ENCODE measurements at regions not wholly inside any gene's neighbourhood (a gene's known extent, or its start where the extent isn't known, plus 50 kb on each side); places are given as distances from the start of the nearest gene placed in this dataset.

DNA sequence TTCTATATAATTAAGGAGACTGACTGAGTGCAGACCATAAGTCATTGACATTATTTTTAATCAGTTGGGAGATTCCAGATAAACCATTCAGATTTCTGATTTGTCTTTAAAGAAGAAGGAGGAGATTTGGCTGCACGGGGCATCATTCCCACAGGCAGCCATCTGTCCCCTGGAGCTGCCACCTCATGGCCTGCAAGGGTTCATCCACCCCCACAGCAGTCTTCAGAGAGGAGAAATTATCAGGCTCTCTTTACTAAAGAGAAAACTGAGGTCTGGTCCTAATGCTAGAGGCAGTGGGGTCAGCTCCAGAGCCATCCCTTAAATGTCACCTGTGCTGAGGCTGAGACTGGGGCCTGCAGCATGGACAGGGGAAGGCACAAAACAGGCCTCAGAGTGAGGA lies 501.3 kb upstream of the SULF2 start:
- no peaks in the 10 kb centered on the region for H3K36me3 Mint-ChIP-seq (ENCODE audit: low read depth)
- no peak overlapping the region for H3K4me3 Mint-ChIP-seq
- H3K9me3 Mint-ChIP-seq, result no peaks in the 10 kb centered on the region
- no peaks in the 10 kb centered on the region for H3K27me3 Mint-ChIP-seq (ENCODE audit: low read depth)
- H3K4me1 Mint-ChIP-seq (ENCODE audit: low read depth), result no peaks in the 10 kb centered on the region
- no peak overlapping the region for H3K27ac Mint-ChIP-seq

GRCh38 chr20:48285656-48286055 lies 500.4 kb upstream of the SULF2 start:
- no peaks in the 10 kb centered on the region for H3K27me3 Mint-ChIP-seq (ENCODE audit: low read depth)
- H3K27ac Mint-ChIP-seq, result no peak overlapping the region
- H3K9me3 Mint-ChIP-seq, result no peaks in the 10 kb centered on the region
- no peak overlapping the region for H3K4me3 Mint-ChIP-seq
- H3K4me1 Mint-ChIP-seq (ENCODE audit: low read depth), result no peaks in the 10 kb centered on the region
- H3K36me3 Mint-ChIP-seq (ENCODE audit: low read depth), result no peaks in the 10 kb centered on the region

DNA sequence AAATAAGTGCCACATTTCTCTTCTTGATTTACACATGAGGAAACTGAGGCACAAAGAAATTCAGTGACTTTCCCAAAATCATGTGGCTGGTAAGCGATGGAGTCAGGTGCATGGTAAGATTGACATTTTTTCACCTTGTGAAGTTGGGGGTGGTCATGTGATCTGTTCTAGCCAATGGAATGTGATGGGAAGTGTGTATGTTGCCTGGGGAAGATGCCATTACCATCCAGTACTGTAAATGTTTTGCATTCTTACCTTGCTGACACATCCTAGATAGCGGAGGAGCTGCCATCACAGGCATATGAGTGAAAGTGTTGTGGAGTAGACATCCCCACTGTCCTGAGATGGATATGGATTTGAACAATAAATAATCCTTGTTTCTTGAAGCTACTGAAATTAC lies 499.6 kb upstream of the SULF2 start:
- no peaks in the 10 kb centered on the region for H3K27me3 Mint-ChIP-seq (ENCODE audit: low read depth)

DNA sequence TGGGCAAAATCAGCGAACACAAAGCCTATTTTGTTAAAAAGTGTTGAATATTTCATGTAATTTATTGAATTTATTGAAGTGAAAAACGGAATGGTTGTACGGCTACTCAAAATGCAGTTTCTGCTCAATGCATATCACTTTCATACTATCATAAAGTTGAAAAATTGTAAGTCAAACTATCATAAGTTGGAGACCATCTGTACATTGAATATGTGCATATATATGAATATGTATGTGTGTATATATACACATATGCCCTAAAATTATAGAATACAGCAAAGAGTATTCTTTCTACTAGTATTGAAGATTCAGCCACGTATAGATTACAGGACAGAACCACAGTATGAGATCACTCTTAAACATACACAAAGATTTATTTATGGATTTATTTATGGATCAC lies 499.0 kb upstream of the SULF2 start:
- H3K36me3 Mint-ChIP-seq (ENCODE audit: low read depth), result no peaks in the 10 kb centered on the region
- no peak overlapping the region for H3K27ac Mint-ChIP-seq
- H3K4me3 Mint-ChIP-seq, result no peak overlapping the region
- no peaks in the 10 kb centered on the region for H3K9me3 Mint-ChIP-seq
- no peaks in the 10 kb centered on the region for H3K27me3 Mint-ChIP-seq (ENCODE audit: low read depth)
- no peaks in the 10 kb centered on the region for H3K4me1 Mint-ChIP-seq (ENCODE audit: low read depth)

More for the DNA sequence above, 499.6 kb upstream of the SULF2 start:
- Mint-ChIP-seq H3K4me1 (ENCODE audit: low read depth) (no peaks in the 10 kb centered on the region), H3K27ac (no peak overlapping the region), H3K9me3 (no peaks in the 10 kb centered on the region), H3K4me3 (no peak overlapping the region), H3K36me3 (ENCODE audit: low read depth) (no peaks in the 10 kb centered on the region)

DNA sequence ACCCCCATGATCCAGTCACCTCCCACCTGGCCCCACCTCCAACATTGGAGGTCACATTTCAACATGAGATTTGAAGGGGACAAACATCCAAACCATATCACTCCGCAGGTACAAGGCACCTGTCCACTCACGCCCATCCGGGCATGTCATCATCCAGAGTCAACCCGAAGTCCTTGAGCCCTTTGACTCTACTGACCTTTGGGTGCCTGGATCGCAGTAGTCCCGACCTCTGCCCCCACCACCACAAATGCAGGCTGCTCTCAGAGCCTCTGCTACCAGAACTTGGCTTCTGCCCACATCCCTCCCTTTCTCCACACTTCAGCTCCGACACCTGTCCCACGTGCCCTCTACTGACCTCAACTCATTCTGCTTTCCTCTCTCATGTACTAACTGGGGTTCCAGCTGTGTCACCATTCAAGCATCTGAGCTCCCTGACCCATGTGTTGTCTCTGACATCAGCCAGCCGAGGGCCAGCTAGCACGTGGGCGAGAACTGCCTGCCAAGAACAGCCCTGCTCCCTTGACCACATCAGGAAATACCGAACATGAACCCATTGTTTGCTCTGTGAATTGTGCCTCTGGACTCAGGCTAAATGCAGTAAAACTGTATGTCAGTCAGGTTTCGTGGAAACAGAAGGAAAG lies 498.3 kb upstream of the SULF2 start:
- Mint-ChIP-seq H3K4me1 (ENCODE audit: low read depth) (no peaks in the 10 kb centered on the region), H3K27me3 (ENCODE audit: low read depth) (no peaks in the 10 kb centered on the region), H3K27ac (no peak overlapping the region), H3K36me3 (ENCODE audit: low read depth) (no peaks in the 10 kb centered on the region), H3K9me3 (no peaks in the 10 kb centered on the region), H3K4me3 (no peak overlapping the region)

DNA sequence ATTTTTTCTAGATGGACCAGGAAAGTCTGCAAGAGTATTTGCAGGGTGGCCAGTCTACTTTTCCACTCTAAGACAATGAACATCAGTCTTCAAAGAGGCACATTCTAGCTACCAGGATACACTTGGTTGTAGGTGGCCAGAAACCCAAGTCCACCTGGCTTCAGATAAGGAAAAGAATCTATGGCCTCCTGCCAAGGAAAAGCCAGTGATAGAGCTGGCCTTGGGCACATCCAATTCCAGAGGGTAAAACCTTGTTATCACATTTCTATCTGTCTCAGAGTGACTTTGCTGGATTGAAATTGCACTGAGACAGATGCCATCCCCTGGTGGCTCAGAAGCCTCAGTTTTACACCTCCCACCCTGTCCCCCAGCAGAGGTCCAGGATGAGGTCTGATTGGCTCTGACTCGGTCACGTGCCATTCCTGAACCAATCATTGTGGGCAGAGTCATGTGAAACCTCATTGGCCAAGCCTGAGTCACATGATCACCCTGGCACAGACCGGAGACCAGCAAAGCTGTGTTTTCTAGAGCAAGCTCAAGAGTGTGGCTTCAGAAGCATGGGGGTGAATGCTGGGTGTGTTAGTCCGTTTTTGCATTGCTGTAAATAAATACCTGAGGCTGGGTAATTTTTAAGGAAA lies 497.4 kb upstream of the SULF2 start:
- Mint-ChIP-seq H3K4me3 (no peak overlapping the region), H3K27me3 (ENCODE audit: low read depth) (peaks cover 3% of the 10 kb centered on the region), H3K36me3 (ENCODE audit: low read depth) (no peaks in the 10 kb centered on the region), H3K9me3 (no peaks in the 10 kb centered on the region), H3K27ac (no peak overlapping the region), H3K4me1 (ENCODE audit: low read depth) (no peaks in the 10 kb centered on the region)

DNA sequence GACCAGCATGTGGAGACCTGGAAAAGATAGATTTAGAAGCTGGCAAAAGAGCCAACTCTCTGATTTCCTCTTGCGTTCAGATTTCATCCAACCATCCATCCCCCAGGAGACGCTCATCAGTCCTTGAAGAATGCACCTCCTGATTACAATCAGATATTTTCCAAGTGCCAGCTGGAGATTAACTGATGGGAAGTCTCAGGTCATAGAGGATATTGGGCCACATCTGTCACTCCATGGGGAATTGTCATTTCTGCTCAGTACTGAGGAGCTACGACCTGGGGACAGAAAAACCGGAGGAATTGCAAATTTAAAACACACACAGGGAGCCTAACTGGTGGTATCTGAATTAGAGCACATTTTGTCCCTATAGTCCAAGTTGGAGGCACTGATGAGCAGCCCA lies 496.2 kb upstream of the SULF2 start:
- Mint-ChIP-seq H3K27me3 (ENCODE audit: low read depth) (peaks cover 3% of the 10 kb centered on the region), H3K4me3 (no peak overlapping the region), H3K36me3 (ENCODE audit: low read depth) (no peaks in the 10 kb centered on the region), H3K4me1 (ENCODE audit: low read depth) (no peaks in the 10 kb centered on the region), H3K27ac (no peak overlapping the region), H3K9me3 (no peaks in the 10 kb centered on the region)

GRCh38 chr20:48278961-48279481 lies 493.7 kb upstream of the SULF2 start:
- Mint-ChIP-seq H3K9me3 (no peaks in the 10 kb centered on the region), H3K27ac (no peak overlapping the region), H3K4me1 (ENCODE audit: low read depth) (no peaks in the 10 kb centered on the region), H3K27me3 (ENCODE audit: low read depth) (peaks cover 3% of the 10 kb centered on the region), H3K36me3 (ENCODE audit: low read depth) (no peaks in the 10 kb centered on the region), H3K4me3 (no peak overlapping the region)

DNA sequence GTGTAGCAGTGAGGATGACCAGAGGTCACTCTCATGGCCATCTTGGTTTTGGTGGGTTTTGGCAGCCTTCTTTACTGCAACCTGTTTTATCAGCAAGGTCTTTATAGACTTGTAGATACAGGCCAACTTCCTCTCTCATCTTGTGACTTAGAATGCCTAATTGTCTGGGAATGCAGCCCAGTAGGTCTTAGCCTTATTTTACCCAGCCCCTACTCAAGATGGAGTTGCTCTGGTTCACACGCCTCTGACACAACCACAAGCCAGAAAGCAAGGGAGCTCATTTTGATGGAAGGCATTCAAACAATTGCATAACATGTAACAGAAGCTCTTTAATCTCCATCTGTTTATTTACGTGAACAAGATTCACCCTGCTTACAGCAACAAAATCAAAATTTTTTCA lies 492.0 kb upstream of the SULF2 start:
- H3K4me3 Mint-ChIP-seq, result no peak overlapping the region
- peaks cover 7% of the 10 kb centered on the region for H3K27me3 Mint-ChIP-seq (ENCODE audit: low read depth)
- no peaks in the 10 kb centered on the region for H3K4me1 Mint-ChIP-seq (ENCODE audit: low read depth)
- no peaks in the 10 kb centered on the region for H3K9me3 Mint-ChIP-seq
- H3K27ac Mint-ChIP-seq, result no peak overlapping the region
- no peaks in the 10 kb centered on the region for H3K36me3 Mint-ChIP-seq (ENCODE audit: low read depth)

DNA sequence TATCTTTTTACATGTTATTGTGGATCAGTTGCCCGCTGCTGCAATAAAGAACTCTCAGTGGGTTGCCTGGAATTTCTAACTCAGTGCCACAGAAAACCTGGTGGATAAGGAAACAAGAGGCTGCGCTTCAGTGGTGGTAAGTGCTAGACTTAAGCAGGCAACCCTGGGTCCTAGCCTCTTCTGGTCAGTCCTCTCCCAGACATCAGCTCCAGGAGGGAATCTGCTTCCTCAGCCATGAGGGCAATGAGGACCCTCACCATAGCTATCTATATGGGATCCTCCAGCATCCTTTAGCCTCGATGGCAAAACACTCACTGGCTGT lies 490.7 kb upstream of the SULF2 start:
- peaks cover 7% of the 10 kb centered on the region for H3K27me3 Mint-ChIP-seq (ENCODE audit: low read depth)
- no peak overlapping the region for H3K4me3 Mint-ChIP-seq
- no peak overlapping the region for H3K27ac Mint-ChIP-seq
- H3K9me3 Mint-ChIP-seq, result no peaks in the 10 kb centered on the region
- no peaks in the 10 kb centered on the region for H3K36me3 Mint-ChIP-seq (ENCODE audit: low read depth)
- H3K4me1 Mint-ChIP-seq (ENCODE audit: low read depth), result no peaks in the 10 kb centered on the region

DNA sequence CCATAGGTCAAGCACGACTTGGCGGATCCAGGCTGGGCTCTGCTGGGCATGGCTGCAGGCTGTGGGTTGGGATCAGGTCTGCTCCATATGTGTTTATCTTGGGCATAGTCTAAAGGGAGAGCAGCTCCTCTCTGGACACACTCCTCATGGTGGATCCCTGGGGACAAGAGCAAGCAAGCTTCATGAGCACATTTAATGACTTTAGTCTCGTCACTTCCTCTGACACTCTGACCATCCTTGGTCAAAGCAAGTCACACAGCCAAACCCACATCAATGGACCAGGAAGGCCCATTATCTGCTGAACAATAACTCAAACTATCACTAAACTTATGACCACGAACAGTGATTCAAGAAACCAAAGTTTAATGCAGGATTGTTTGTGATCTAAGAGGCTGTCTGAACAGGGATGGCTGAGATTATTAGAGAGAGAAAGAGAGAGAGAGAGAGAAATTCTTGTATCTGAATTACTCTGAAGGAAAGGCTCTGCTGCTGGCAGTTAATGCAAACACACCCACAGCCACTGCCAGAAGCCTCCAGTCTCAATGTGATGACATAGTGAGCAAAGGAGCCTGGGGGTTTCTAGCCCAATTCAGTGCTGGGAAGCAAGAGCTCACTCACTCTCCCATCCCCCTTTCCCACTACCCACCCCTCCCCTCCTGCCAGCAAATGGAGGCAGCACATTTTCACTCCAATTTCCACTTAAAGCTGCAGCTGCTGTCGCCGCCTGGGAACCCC lies 490.2 kb upstream of the SULF2 start:
- H3K9me3 Mint-ChIP-seq, result no peaks in the 10 kb centered on the region
- H3K27me3 Mint-ChIP-seq (ENCODE audit: low read depth), result peaks cover 7% of the 10 kb centered on the region
- no peak overlapping the region for H3K27ac Mint-ChIP-seq
- no peaks in the 10 kb centered on the region for H3K36me3 Mint-ChIP-seq (ENCODE audit: low read depth)
- H3K4me1 Mint-ChIP-seq (ENCODE audit: low read depth), result no peaks in the 10 kb centered on the region
- no peak overlapping the region for H3K4me3 Mint-ChIP-seq

GRCh38 chr20:48273843-48274242 lies 488.6 kb upstream of the SULF2 start:
- Mint-ChIP-seq H3K4me3 (no peak overlapping the region), H3K9me3 (no peaks in the 10 kb centered on the region), H3K4me1 (ENCODE audit: low read depth) (no peaks in the 10 kb centered on the region), H3K27ac (no peak overlapping the region), H3K36me3 (ENCODE audit: low read depth) (no peaks in the 10 kb centered on the region), H3K27me3 (ENCODE audit: low read depth) (peaks cover 7% of the 10 kb centered on the region)

DNA sequence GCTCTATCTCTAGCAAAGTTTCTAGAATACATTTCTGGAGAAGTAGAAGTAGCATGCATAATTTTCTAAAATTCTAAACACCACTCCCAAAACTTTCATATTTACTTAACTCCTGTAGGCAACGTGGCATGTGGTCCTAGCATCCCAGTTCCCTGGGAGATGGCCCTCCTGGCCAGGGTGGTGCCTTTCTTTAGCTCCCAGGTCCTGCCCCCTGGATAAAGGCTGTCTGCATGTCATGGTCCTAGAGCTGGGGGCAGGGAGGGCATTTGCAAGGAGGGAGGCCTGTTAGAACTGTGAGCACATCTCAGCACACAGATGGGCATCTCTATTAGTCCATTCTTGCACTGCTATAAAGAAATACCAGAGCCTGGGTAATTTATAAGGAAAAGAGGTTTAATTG lies 485.6 kb upstream of the SULF2 start:
- Mint-ChIP-seq H3K36me3 (ENCODE audit: low read depth) (no peaks in the 10 kb centered on the region), H3K4me3 (no peak overlapping the region), H3K27ac (no peak overlapping the region), H3K9me3 (no peaks in the 10 kb centered on the region), H3K27me3 (ENCODE audit: low read depth) (peaks cover 4% of the 10 kb centered on the region), H3K4me1 (ENCODE audit: low read depth) (no peaks in the 10 kb centered on the region)

GRCh38 chr20:48267860-48268633 lies 482.8 kb upstream of the SULF2 start:
- Mint-ChIP-seq H3K27me3 (ENCODE audit: low read depth) (peaks cover 4% of the 10 kb centered on the region), H3K36me3 (ENCODE audit: low read depth) (no peaks in the 10 kb centered on the region), H3K9me3 (no peaks in the 10 kb centered on the region), H3K4me3 (no peak overlapping the region), H3K4me1 (ENCODE audit: low read depth) (no peaks in the 10 kb centered on the region), H3K27ac (no peak overlapping the region)

All from T-helper 1 cell treated with Interleukin-12 subunit alpha and Interleukin-12 subunit beta and Interleukin-4 antibody, amounts not matched to agents 30 μg/mL and 1 μg/mL, for 36 hours (primary cell).